ENCODE measurements at regions not wholly inside any gene's neighbourhood (a gene's known extent, or its start where the extent isn't known, plus 50 kb on each side); places are given as distances from the start of the nearest gene placed in this dataset.
"Not testable (repeated sequence)": the region's sequence is repeated elsewhere in the genome, so short reads cannot be mapped to it uniquely, and the experiment has no call there.

DNA sequence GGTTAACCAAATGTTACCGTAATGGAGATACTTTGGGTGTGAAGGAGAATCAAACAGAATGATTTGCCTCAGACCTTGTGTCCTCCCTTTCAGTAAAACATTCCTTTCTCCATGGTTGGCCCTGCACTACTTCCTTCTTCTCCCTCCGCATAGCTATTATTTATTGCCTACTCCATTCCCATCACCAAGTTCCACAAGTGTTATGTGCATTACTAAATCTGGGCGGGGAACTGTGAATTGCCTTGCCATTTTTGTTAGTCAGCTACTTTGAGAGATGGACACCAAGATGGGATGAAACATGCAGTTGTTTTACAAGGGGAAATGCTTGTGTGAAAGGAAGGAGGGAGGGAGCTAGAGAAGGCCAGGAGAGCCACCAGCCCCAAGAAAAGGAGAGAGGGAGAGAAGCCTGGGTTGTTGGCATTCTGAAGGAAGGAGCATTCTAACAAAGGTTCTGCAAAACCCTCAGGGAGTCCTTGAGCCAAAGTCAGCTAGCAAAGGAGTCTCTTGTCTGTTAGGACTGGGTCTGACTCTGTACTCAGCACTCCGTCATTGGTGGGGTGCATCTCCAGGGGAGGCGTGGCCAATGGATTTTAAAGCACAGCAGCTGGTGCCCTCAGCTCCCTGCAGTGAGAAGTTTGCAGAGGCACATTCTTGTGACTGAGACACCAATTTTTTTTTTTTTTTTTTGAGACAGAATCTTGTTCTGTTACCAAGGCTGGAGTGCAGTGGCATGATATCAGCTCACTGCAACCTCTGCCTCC, 83.6 kb upstream of the CHD6 start:
- H3K4me3 ChIP-seq (ENCODE audit: low read depth, low read length, poor library complexity, severe bottlenecking): no peak overlapping the region
- H3K27ac ChIP-seq (ENCODE audit: low read depth, low read length, poor library complexity, severe bottlenecking): no peak overlapping the region
- H3K4me1 ChIP-seq (ENCODE audit: insufficient read depth, low read length, severe bottlenecking): no peaks in the 10 kb centered on the region
- no peak overlapping the region for H2AFZ ChIP-seq (ENCODE audit: low read length)
- H3K9me3 ChIP-seq (ENCODE audit: low read length): no peaks in the 10 kb centered on the region
- H3K4me2 ChIP-seq (ENCODE audit: low read length): no peak overlapping the region
- H3K27me3 ChIP-seq (ENCODE audit: insufficient read depth, low read length): peaks cover 5% of the 10 kb centered on the region; the same call in 1 of the 2 replicates
- H3K9ac ChIP-seq (ENCODE audit: low read length): no peak overlapping the region
- TF ChIP-seq EZH2 (IDR thresholded peaks at IDR 0.05; ENCODE audit: borderline replicate concordance, low read length): no peak
- TF ChIP-seq, protein P1, sequence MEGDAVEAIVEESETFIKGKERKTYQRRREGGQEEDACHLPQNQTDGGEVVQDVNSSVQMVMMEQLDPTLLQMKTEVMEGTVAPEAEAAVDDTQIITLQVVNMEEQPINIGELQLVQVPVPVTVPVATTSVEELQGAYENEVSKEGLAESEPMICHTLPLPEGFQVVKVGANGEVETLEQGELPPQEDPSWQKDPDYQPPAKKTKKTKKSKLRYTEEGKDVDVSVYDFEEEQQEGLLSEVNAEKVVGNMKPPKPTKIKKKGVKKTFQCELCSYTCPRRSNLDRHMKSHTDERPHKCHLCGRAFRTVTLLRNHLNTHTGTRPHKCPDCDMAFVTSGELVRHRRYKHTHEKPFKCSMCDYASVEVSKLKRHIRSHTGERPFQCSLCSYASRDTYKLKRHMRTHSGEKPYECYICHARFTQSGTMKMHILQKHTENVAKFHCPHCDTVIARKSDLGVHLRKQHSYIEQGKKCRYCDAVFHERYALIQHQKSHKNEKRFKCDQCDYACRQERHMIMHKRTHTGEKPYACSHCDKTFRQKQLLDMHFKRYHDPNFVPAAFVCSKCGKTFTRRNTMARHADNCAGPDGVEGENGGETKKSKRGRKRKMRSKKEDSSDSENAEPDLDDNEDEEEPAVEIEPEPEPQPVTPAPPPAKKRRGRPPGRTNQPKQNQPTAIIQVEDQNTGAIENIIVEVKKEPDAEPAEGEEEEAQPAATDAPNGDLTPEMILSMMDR (IDR thresholded peaks at IDR 0.05; ENCODE audit: low read length): no peak
- H3K36me3 ChIP-seq (ENCODE audit: insufficient read depth, low read length): no peaks in the 10 kb centered on the region
- H4K20me1 ChIP-seq (ENCODE audit: insufficient read depth, low read length): no peaks in the 10 kb centered on the region
- H3K79me2 ChIP-seq (ENCODE audit: insufficient read depth, low read length): no peaks in the 10 kb centered on the region
- no peaks in the 10 kb centered on the region for H3F3A ChIP-seq (ENCODE audit: insufficient read depth, low read length)
- no peaks in the 10 kb centered on the region for H3K9me2 ChIP-seq (ENCODE audit: low read depth, low read length)

DNA sequence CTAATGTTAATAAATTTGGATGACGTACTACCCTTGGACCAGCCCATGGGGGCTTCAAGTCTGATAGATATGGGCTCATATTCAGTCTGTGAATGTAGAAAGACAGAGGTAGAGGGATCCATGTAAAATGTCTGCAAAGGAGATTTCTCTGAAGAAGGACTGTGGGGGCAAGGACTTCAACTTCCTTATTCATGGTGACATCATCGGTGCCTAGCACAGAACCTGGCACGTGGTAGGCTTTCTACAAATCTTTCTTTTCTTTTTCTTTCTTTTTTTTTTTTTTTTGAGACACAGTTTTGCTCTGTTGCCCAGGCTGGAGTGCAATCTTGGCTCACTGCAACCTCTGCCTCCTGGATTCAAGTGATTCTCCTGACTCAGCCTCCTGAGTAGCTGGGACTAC, 81.5 kb upstream of the CHD6 start:
- H2AFZ ChIP-seq (ENCODE audit: low read length); H4K20me1 ChIP-seq (ENCODE audit: insufficient read depth, low read length); H3K4me3 ChIP-seq (ENCODE audit: low read depth, low read length, poor library complexity, severe bottlenecking); H3K4me2 ChIP-seq (ENCODE audit: low read length); H3K36me3 ChIP-seq (ENCODE audit: insufficient read depth, low read length); H3K4me1 ChIP-seq (ENCODE audit: insufficient read depth, low read length, severe bottlenecking); H3K9me2 ChIP-seq (ENCODE audit: low read depth, low read length); H3K27me3 ChIP-seq (ENCODE audit: insufficient read depth, low read length); H3K79me2 ChIP-seq (ENCODE audit: insufficient read depth, low read length); H3K9ac ChIP-seq (ENCODE audit: low read length); H3K9me3 ChIP-seq (ENCODE audit: low read length); H3K27ac ChIP-seq (ENCODE audit: low read depth, low read length, poor library complexity, severe bottlenecking); H3F3A ChIP-seq (ENCODE audit: insufficient read depth, low read length): not testable (repeated sequence)

DNA sequence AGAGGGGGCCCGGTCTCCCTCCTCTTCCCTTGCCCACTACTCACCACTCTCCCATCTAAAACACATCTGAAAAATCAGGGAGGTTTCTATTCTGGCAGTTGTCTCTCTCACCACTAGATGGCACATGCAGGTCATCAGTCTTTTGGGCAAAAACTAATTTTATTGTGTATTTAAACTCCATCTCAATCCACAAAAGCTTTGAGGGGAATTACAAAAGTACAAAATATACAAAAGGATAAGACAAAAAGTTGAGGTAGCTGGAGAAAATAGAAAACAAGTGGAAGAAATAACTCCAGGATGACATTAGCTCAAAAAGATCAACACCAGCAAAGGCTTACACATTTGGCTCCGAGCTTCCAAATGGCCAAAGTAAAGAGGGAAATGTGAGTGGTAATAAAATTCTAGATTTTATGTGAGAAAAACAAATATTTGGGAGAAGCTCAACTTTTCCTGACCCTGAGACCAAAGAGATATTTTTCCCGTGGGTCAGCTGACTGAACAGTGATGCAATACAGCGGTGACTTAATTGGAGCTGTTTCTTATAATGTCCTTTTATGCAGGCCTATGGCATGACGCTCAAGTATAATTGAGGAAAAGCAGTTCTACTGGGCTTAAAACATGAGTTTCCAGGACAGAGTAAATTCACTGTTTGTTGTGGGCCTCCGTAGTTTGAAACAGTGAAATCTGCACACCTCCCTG, 79.8 kb upstream of the CHD6 start:
- Histone ChIP-seq H3K27me3 (ENCODE audit: insufficient read depth, low read length) (no peaks in the 10 kb centered on the region), H3K4me1 (ENCODE audit: insufficient read depth, low read length, severe bottlenecking) (peaks cover 6% of the 10 kb centered on the region), H2AFZ (ENCODE audit: low read length) (no peak overlapping the region), H3K4me3 (ENCODE audit: low read depth, low read length, poor library complexity, severe bottlenecking) (no peak overlapping the region), H3K4me2 (ENCODE audit: low read length) (no peak overlapping the region), H3K9ac (ENCODE audit: low read length) (no peak overlapping the region), H3K36me3 (ENCODE audit: insufficient read depth, low read length) (no peaks in the 10 kb centered on the region), H3K9me2 (ENCODE audit: low read depth, low read length) (no peaks in the 10 kb centered on the region), H3K79me2 (ENCODE audit: insufficient read depth, low read length) (no peaks in the 10 kb centered on the region), H3K9me3 (ENCODE audit: low read length) (no peaks in the 10 kb centered on the region), H3F3A (ENCODE audit: insufficient read depth, low read length) (no peaks in the 10 kb centered on the region), H4K20me1 (ENCODE audit: insufficient read depth, low read length) (no peaks in the 10 kb centered on the region), H3K27ac (ENCODE audit: low read depth, low read length, poor library complexity, severe bottlenecking) (no peak overlapping the region)
- TF ChIP-seq, protein P1 (IDR thresholded peaks at IDR 0.05; ENCODE audit: low read length): peak; percentile 87
- TF ChIP-seq EZH2 (IDR thresholded peaks at IDR 0.05; ENCODE audit: borderline replicate concordance, low read length): no peak
